ENCODE measurements at regions not wholly inside any gene's neighbourhood (a gene's known extent, or its start where the extent isn't known, plus 50 kb on each side); places are given as distances from the start of the nearest gene placed in this dataset.

DNA sequence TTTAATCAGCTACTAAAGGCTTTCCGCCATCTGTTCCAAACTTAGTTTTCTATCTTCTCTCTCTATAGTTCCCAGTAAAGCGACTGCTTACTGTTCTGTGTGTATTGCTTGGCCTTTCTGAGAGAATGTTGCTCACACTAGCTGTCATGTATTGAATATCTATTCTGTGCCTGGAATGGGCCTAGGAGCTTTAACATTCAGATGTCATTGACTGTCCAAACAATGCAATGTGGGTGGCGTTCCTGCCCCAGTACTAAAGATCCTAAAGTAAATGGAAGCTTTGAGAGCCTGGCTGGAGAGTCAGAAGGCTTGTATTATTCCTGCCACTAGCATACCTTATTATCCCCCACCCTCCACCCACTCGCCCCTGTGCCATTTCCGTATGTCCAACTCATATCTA is 163.5 kb downstream of the SDHAF3 start:
- no peak for DNase-seq (ENCODE audit: low read depth)
- TF ChIP-seq, protein P1, sequence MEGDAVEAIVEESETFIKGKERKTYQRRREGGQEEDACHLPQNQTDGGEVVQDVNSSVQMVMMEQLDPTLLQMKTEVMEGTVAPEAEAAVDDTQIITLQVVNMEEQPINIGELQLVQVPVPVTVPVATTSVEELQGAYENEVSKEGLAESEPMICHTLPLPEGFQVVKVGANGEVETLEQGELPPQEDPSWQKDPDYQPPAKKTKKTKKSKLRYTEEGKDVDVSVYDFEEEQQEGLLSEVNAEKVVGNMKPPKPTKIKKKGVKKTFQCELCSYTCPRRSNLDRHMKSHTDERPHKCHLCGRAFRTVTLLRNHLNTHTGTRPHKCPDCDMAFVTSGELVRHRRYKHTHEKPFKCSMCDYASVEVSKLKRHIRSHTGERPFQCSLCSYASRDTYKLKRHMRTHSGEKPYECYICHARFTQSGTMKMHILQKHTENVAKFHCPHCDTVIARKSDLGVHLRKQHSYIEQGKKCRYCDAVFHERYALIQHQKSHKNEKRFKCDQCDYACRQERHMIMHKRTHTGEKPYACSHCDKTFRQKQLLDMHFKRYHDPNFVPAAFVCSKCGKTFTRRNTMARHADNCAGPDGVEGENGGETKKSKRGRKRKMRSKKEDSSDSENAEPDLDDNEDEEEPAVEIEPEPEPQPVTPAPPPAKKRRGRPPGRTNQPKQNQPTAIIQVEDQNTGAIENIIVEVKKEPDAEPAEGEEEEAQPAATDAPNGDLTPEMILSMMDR (IDR thresholded peaks at IDR 0.05; ENCODE audit: control insufficient read depth, insufficient read depth, low read depth, low read length, missing control alignments) = no peak
- H3K4me3 ChIP-seq (ENCODE audit: control insufficient read depth, low read depth, low read length) = no peak overlapping the region

DNA sequence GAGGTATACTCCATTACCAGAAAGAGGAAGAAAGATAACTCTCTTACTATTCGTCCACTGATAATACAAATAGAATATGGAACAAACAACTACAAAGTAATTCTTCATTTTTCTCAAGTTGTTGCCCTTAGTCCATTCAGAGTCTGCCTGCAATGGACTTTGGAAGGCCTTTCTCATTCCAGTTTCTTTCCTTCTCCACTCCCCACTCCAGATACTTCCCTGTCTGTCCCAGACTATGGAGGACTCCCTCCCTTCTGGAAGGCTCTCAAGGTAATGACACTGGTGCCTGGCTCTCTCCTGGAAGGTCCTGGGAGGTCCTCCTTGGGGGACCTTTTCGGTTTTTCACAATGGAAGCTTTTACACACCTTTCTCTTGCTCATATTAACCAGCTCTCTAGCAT is 167.8 kb downstream of the SDHAF3 start:
- H3K4me3 ChIP-seq (ENCODE audit: control insufficient read depth, low read depth, low read length) = no peak overlapping the region
- TF ChIP-seq, protein P1 (IDR thresholded peaks at IDR 0.05; ENCODE audit: control insufficient read depth, insufficient read depth, low read depth, low read length, missing control alignments) = no peak
- no peak for DNase-seq (ENCODE audit: low read depth)

DNA sequence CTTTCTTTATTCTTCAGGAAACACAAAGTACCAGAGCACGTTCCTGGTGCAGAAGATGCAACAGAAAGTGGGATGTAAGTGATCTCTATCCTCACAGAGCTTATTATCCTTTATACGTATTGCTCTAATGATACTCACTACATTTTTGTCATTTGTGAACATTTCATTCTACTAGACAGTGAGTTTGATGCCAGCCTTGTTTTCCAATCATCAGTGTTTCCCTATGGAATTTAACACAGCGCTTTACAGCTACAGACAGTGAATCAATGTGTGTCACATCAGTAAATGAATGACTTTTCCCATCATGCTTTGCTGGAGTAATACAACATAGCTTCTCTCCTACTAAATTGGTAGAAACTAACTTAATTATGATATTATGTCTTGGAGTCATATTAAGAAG is 175.5 kb downstream of the SDHAF3 start:
- TF ChIP-seq, protein P1 (IDR thresholded peaks at IDR 0.05; ENCODE audit: control insufficient read depth, insufficient read depth, low read depth, low read length, missing control alignments) = no peak
- H3K4me3 ChIP-seq (ENCODE audit: control insufficient read depth, low read depth, low read length) = no peak overlapping the region
- DNase-seq (ENCODE audit: low read depth) = no peak

DNA sequence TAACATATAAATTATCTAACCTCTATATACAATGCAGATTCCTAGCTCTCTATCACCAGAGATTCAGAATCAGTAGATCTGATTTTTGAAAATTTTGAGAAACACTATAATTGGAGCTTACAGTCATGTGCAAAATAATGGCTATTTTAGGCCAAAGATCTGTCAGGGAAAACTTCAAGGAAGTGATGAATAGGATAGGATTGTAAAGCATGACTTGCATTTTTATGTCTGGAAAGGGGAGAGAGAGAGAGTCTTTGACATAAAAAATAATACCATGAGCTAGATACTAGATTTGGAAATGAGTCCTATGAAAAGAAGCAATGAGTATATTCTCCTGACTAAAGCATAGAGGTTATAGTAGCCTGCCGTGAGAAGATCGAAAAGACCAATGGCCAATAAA is 181.1 kb downstream of the SDHAF3 start:
- no peak for DNase-seq (ENCODE audit: low read depth)
- TF ChIP-seq, protein P1 (IDR thresholded peaks at IDR 0.05; ENCODE audit: control insufficient read depth, insufficient read depth, low read depth, low read length, missing control alignments) = no peak
- H3K4me3 ChIP-seq (ENCODE audit: control insufficient read depth, low read depth, low read length) = no peak overlapping the region

DNA sequence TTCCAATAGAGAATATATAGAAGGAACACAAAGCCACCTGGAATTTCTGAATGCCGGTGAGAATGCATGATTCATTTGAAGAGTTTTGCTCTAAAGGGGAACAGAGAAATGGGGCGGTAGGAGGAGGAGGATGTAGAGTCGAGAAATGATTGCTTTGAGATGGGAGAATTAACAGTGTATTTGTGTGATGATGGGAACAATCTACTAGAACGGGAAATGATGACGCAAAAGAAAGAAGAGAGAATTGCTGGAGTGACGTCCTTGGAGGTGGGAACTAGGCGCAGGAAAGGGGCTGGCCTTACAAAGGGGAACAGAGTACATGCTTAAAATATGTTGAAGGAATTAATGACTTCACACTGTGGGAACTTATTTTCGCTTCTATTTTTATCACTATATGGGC is 188.1 kb downstream of the SDHAF3 start:
- TF ChIP-seq, protein P1 (IDR thresholded peaks at IDR 0.05; ENCODE audit: control insufficient read depth, insufficient read depth, low read depth, low read length, missing control alignments) = no peak
- DNase-seq (ENCODE audit: low read depth) = no peak

DNA sequence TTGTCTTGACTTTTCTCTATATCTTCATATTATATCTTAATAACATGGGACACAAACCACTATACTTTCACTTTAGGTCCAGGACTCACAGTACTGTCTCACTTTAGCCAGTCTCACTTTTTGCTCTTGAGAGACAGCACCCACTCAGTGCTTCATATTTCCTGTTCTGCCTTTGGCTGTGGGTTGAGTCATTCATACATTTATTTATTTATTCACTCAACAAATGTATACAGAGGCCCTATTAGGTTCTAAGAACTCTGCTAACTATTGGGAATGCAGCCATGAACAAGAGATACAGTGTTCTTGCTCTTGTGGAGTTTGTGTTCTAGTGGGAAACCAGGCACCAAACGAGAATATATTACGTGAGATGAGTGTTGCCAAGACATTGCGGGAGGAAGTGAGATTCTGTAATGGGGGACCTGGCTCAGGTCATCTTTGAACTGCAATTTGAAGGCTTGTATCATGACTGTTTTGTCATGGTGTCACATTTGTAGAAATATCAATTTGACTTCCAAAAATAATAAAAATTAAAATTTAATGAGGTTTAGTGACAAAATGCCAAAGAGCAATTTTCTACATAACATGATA is 190.1 kb downstream of the SDHAF3 start:
- no peak for DNase-seq (ENCODE audit: low read depth)
- TF ChIP-seq, protein P1 (IDR thresholded peaks at IDR 0.05; ENCODE audit: control insufficient read depth, insufficient read depth, low read depth, low read length, missing control alignments) = no peak
- no peak overlapping the region for H3K4me3 ChIP-seq (ENCODE audit: control insufficient read depth, low read depth, low read length)

More for the DNA sequence above, 188.1 kb downstream of the SDHAF3 start:
- H3K4me3 ChIP-seq (ENCODE audit: control insufficient read depth, low read depth, low read length) = no peak overlapping the region

DNA sequence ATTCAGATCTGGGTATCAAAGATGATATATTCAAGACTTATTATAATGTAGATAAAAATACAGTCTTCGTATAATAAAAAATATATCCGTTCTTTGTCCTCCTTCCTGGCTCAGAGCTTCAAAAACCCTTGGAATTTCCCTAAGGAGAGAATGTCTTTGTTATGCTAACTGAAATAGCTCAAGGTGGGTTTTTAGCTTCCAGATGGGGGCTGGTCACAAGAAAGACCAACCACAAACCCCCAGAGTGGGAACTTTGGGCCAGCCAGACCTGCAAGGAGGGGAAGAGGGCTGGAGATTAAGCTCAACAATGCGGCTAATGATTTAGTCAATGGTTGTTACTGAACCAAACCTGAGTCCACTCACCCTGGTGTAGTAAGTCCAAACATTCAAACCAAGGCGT is 196.4 kb downstream of the SDHAF3 start:
- no peak for DNase-seq (ENCODE audit: low read depth)
- TF ChIP-seq, protein P1 (IDR thresholded peaks at IDR 0.05; ENCODE audit: control insufficient read depth, insufficient read depth, low read depth, low read length, missing control alignments) = no peak
- no peak overlapping the region for H3K4me3 ChIP-seq (ENCODE audit: control insufficient read depth, low read depth, low read length)
